K562 (cell line): ENCODE measurements at regions not wholly inside any gene's neighbourhood (a gene's known extent, or its start where the extent isn't known, plus 50 kb on each side); places are given as distances from the start of the nearest gene placed in this dataset.

Experiments used
- ATAC-seq: fragments of 200-7000 bp; cut with Tn5 transposase; 3 replicates; pipeline ENCODE4 v1.9.1; 2020; ENCODE audit warnings: moderate library complexity
- BruUV-seq: library from RNA; stranded (reverse); fragments of 400-500 nt; replicated peaks from 2 replicates; lab custom pipeline; 2021; lab: Mats Ljungman, UMichigan
- CTCF ChIA-PET: fragments of 300-600 bp; formaldehyde crosslinking; extraction: SDS; loops from one replicate; lab custom pipeline; 2021; ENCODE audit warnings: low intra/inter-chr PET ratio; lab: Yijun Ruan, JAX
- POLR2A ChIA-PET: fragments of 300-600, 350-650 bp; sonication (Branson Sonifier 250); formaldehyde crosslinking; extraction: SDS; loops from one replicate; lab custom pipeline; 2021; ENCODE audit warnings: antibody characterized with exemption, inconsistent platforms; lab: Yijun Ruan, JAX
- DNase-seq, 4 experiments: peaks; one replicate each; pipeline versions ENCODE4 v3.0.0 to v3.0.0-alpha.2; 2011 to 2018; ENCODE audit warnings: low spot score in 3 of 4, mixed read lengths in 3 of 4; ENCODE audit errors: extremely low read depth in 1 of 4
- FAIRE-seq: peaks from 2 replicates; lab custom pipeline; 2011; peaks lifted over from hg19 to GRCh38; lab: Jason Lieb, UNC
- H2AFZ ChIP-seq: 2 replicates; pipeline ENCODE4 v1.6.0; 2011; ENCODE audit warnings: low read depth, low read length, control low read depth, inconsistent platforms
- H3K27ac ChIP-seq: fragments of 200-600 bp; 3 replicates; pipeline ENCODE4 v1.8.0; 2011; ENCODE audit warnings: low read depth, mild to moderate bottlenecking, control low read depth, inconsistent platforms, low read length, moderate library complexity, mixed read lengths; ENCODE audit errors: extremely low read depth
- H3K27me3 ChIP-seq, 2 experiments: fragments of 300-600 bp in 1 of 2; 2 replicates in 1 of 2; 3 replicates in 1 of 2; pipeline versions ENCODE4 v1.6.0 to v1.8.0; 2011; ENCODE audit warnings: inconsistent platforms in 2 of 2, low read length in 2 of 2, mild to moderate bottlenecking in 1 of 2, mixed read lengths in 1 of 2, moderate library complexity in 1 of 2; ENCODE audit not compliant: control insufficient read depth in 2 of 2, insufficient read depth in 2 of 2
- H3K36me3 ChIP-seq: fragments of 300-600 bp; 3 replicates; pipeline ENCODE4 v1.8.0; 2011; ENCODE audit warnings: mild to moderate bottlenecking, low read length, inconsistent platforms; ENCODE audit not compliant: control insufficient read depth, insufficient read depth
- H3K4me1 ChIP-seq, 2 experiments: fragments of 200-600 bp in 1 of 2; replicated peaks in 1 of 2; 2 replicates in 1 of 2; 3 replicates in 1 of 2; pipeline versions ENCODE4 v1.5.1 to v1.8.0; 2011; ENCODE audit warnings: inconsistent platforms in 2 of 2, low read length in 2 of 2, mild to moderate bottlenecking in 1 of 2, mixed read lengths in 1 of 2, moderate library complexity in 1 of 2; ENCODE audit not compliant: control insufficient read depth in 2 of 2, insufficient read depth in 2 of 2
- H3K4me2 ChIP-seq: 2 replicates; pipeline ENCODE4 v1.6.1; 2011; ENCODE audit warnings: low read length, control low read depth, inconsistent platforms, mixed read lengths; ENCODE audit not compliant: insufficient read depth
- H3K4me3 ChIP-seq: fragments of 200-600 bp; sonication (generic), shearing (Covaris generic); 2 replicates; pipeline ENCODE4 v1.5.1; 2016; ENCODE audit warnings: control low read depth, inconsistent platforms
- H3K79me2 ChIP-seq: fragments of 200-600 bp; 3 replicates; pipeline ENCODE4 v1.8.0; 2011; ENCODE audit warnings: low read length, inconsistent platforms; ENCODE audit not compliant: control insufficient read depth, insufficient read depth
- H3K9ac ChIP-seq, 2 experiments: 2 replicates each; pipeline versions ENCODE4 v1.6.0 to v1.6.1; 2011; ENCODE audit warnings: low read depth in 2 of 2, low read length in 2 of 2, control low read depth in 1 of 2, inconsistent platforms in 1 of 2, mild to moderate bottlenecking in 1 of 2, mixed read lengths in 1 of 2; ENCODE audit not compliant: insufficient read depth in 1 of 2
- H3K9me1 ChIP-seq: one replicate; pipeline ENCODE4 v1.6.0; 2011; ENCODE audit warnings: inconsistent platforms, mild to moderate bottlenecking, low read length, moderate library complexity; ENCODE audit not compliant: control insufficient read depth, insufficient read depth
- H3K9me3 ChIP-seq: replicated peaks from 2 replicates; pipeline ENCODE4 v1.5.1; 2011; ENCODE audit warnings: low read depth, low read length, inconsistent platforms; ENCODE audit not compliant: control insufficient read depth, insufficient read depth
- H4K20me1 ChIP-seq: replicated peaks from 2 replicates; pipeline ENCODE4 v1.6.1; 2011; ENCODE audit warnings: low read length, inconsistent platforms, mixed read lengths; ENCODE audit not compliant: control insufficient read depth, insufficient read depth
- CSDE1 ChIP-seq, 2 experiments: fragments of 450-650 bp; IDR thresholded peaks; 2 replicates each; pipeline ENCODE4 v1.6.1; 2016; ENCODE audit warnings: mild to moderate bottlenecking in 1 of 2
- E2F8 ChIP-seq: fragments of 450-650 bp; IDR thresholded peaks from 2 replicates; pipeline ENCODE4 v1.7.1; 2018; ENCODE audit warnings: mild to moderate bottlenecking, low read depth; ENCODE audit not compliant: partially characterized antibody
- FIP1L1 ChIP-seq: fragments of 200-400 bp; formaldehyde crosslinking; IDR thresholded peaks from 2 replicates; pipeline ENCODE4 v1.6.1; 2018; ENCODE audit warnings: mild to moderate bottlenecking, low read depth, low read length; ENCODE audit not compliant: poor library complexity, severe bottlenecking
- HMGN3 ChIP-seq: IDR thresholded peaks from 2 replicates; pipeline ENCODE4 v1.6.1; 2011; ENCODE audit warnings: borderline replicate concordance, low read depth, mild to moderate bottlenecking, mixed read lengths, low read length; ENCODE audit not compliant: insufficient read length; ENCODE audit errors: extremely low read depth
- LCOR ChIP-seq: sonication (generic); formaldehyde crosslinking; IDR thresholded peaks from 2 replicates; pipeline ENCODE4 v1.8.0; 2022; ENCODE audit warnings: mild to moderate bottlenecking, missing genetic modification reagents
- POLR2AphosphoS5 ChIP-seq: IDR thresholded peaks from 2 replicates; pipeline ENCODE4 v1.6.1; 2011; ENCODE audit warnings: mild to moderate bottlenecking, low read depth, low read length, moderate library complexity; ENCODE audit not compliant: control insufficient read depth, insufficient read depth
- POLR2G ChIP-seq: fragments of 200-400 bp; formaldehyde crosslinking; IDR thresholded peaks from 2 replicates; pipeline ENCODE4 v1.6.1; 2017; ENCODE audit warnings: low read depth, mild to moderate bottlenecking, antibody characterized with exemption, low read length, moderate library complexity
- SMAD3 ChIP-seq: fragments of 450-650 bp; formaldehyde crosslinking; conservative IDR thresholded peaks from 2 replicates; pipeline ENCODE4 v1.4.0; 2020; ENCODE audit warnings: mild to moderate bottlenecking
- TCF3 ChIP-seq: sonication (generic); formaldehyde crosslinking; IDR thresholded peaks from 2 replicates; pipeline ENCODE4 v1.4.0; 2020; ENCODE audit warnings: mild to moderate bottlenecking, missing genetic modification reagents
- TSC22D4 ChIP-seq: fragments of 450-650 bp; IDR thresholded peaks from 2 replicates; pipeline ENCODE4 v1.6.1; 2016; ENCODE audit warnings: missing genetic modification characterization, missing biosample characterization, control low read depth
- YBX1 ChIP-seq: fragments of 450-650 bp; IDR thresholded peaks from 2 replicates; pipeline ENCODE4 v1.7.1; 2016; ENCODE audit warnings: mild to moderate bottlenecking
- ZNF253 ChIP-seq: fragments of 250-450 bp; sonication (Bioruptor Pico); conservative IDR thresholded peaks from 2 replicates; pipeline ENCODE4 v1.6.1; 2021; ENCODE audit warnings: mild to moderate bottlenecking
- WGBS: fragments of 100-300 bp; shearing (Covaris generic); methylation state at CpG from one replicate; pipeline ENCODE4 v1.1.6; 2016; ENCODE audit warnings: low coverage, mixed read lengths; ENCODE audit not compliant: insufficient coverage; ENCODE audit errors: missing lambda C conversion rate; 5-methylcytosine and 5-hydroxymethylcytosine counted together
- in situ Hi-C: fragments of 300-500 bp; cut with MboI; formaldehyde crosslinking; loops from 4 replicates; pipeline ENCODE4 v1.15.0; 2018; ENCODE audit warnings: inconsistent platforms, mixed read lengths
- intact Hi-C: fragments of 100-400 bp; cut with micrococcal nuclease; formaldehyde crosslinking; loops from 2 replicates; pipeline ENCODE4 v1.14.2; 2022

GRCh38 chr20:60787276-60787675 lies 464.8 kb upstream of the CDH4 start:
- DNase-seq (no peak), ATAC-seq (no peak), FAIRE-seq (no peak)
- no peaks in the 10 kb centered on the region; the same call in 1 of the 2 replicates for H4K20me1 ChIP-seq
- H3K79me2 ChIP-seq = no peaks in the 10 kb centered on the region
- POLR2A ChIA-PET = no interaction called here
- H2AFZ ChIP-seq = no peak overlapping the region
- H3K4me3 ChIP-seq = no peak overlapping the region
- intact Hi-C loops (no loop called here), in situ Hi-C loops (no loop called here)
- H3K9me3 ChIP-seq = no peaks in the 10 kb centered on the region
- H3K4me1 ChIP-seq = no peaks in the 10 kb centered on the region
- no peaks in the 10 kb centered on the region for H3K36me3 ChIP-seq
- no peak overlapping the region for H3K27ac ChIP-seq
- no peak overlapping the region for H3K9ac ChIP-seq
- CTCF ChIA-PET = no interaction called here
- no peak overlapping the region for H3K4me2 ChIP-seq
- BruUV-seq = no TSS peak
- H3K9me1 ChIP-seq = no peaks in the 10 kb centered on the region
- TF ChIP-seq POLR2G = no peak
- no peak for TF ChIP-seq FIP1L1
- TF ChIP-seq CSDE1 (IDR thresholded peaks at IDR 0.05) = no peak
- H3K27me3 ChIP-seq = no peaks in the 10 kb centered on the region; a peak in 1 of 5 replicates
- WGBS = 0% methylated on average over 3 of the region's 4 CpGs

DNA sequence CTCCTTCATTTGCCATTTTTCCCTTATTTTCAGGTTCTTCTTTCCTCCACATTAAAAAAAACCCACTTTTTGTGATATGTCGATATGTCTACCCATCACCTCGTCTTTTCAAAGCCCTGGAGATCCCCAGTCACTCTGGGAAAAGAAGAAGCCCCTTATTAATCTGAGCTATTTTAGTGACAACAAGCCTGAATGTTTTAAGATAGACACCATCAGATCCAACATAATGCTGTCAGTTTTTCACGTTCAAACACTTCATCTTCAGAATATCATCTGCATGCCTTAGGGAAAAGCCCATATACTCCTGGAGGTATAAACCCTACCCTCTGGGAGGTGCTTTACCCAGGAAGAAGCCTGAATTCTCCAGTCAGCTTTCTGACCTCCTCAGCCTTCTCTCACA lies 464.0 kb upstream of the CDH4 start:
- ATAC-seq (no peak), FAIRE-seq (no peak), DNase-seq (no peak)
- Histone ChIP-seq H3K79me2 (no peaks in the 10 kb centered on the region), H3K9me1 (no peaks in the 10 kb centered on the region), H3K27ac (no peak overlapping the region), H3K9me3 (no peaks in the 10 kb centered on the region), H2AFZ (no peak overlapping the region), H3K4me3 (no peak overlapping the region), H3K4me1 (no peaks in the 10 kb centered on the region), H3K36me3 (no peaks in the 10 kb centered on the region), H3K4me2 (no peak overlapping the region), H3K9ac (no peak overlapping the region), H4K20me1 (no peaks in the 10 kb centered on the region; the same call in 1 of the 2 replicates), H3K27me3 (no peaks in the 10 kb centered on the region; a peak in 1 of 5 replicates)
- WGBS = 0% methylated on average over 3 of the region's 3 CpGs
- POLR2A ChIA-PET = no interaction called here
- BruUV-seq = no TSS peak
- intact Hi-C loops = no loop called here
- in situ Hi-C loops = no loop called here
- CTCF ChIA-PET = no interaction called here
- TF ChIP-seq E2F8 (no peak), YBX1 (no peak), POLR2AphosphoS5 (no peak), SMAD3 (no peak), TCF3 (no peak), TSC22D4 (tag) (no peak), ZNF253 (no peak), HMGN3 (no peak), LCOR (no peak)
